ENCODE measurements at regions not wholly inside any gene's neighbourhood (a gene's known extent, or its start where the extent isn't known, plus 50 kb on each side); places are given as distances from the start of the nearest gene placed in this dataset.

DNA sequence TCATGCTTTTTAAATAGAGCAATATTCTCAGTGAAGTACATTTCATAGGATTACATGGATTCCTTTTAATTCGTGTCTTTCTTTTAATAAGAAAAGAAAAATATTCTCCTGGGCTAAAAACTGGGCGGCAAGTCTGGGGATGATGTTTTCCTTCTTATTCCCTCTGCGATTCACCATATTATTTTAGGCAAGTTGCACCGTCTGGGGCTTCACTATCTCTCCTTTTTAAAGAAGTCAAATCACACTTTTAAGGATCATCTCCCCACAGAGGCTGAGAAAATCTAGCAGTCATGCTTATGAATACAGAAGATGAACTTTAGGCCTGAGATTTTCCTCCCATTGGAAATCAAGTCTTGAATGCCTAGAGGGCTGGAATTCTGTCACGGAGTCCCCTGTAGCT, 104.1 kb downstream of the COPS8 start:
- TF ChIP-seq, protein P1, sequence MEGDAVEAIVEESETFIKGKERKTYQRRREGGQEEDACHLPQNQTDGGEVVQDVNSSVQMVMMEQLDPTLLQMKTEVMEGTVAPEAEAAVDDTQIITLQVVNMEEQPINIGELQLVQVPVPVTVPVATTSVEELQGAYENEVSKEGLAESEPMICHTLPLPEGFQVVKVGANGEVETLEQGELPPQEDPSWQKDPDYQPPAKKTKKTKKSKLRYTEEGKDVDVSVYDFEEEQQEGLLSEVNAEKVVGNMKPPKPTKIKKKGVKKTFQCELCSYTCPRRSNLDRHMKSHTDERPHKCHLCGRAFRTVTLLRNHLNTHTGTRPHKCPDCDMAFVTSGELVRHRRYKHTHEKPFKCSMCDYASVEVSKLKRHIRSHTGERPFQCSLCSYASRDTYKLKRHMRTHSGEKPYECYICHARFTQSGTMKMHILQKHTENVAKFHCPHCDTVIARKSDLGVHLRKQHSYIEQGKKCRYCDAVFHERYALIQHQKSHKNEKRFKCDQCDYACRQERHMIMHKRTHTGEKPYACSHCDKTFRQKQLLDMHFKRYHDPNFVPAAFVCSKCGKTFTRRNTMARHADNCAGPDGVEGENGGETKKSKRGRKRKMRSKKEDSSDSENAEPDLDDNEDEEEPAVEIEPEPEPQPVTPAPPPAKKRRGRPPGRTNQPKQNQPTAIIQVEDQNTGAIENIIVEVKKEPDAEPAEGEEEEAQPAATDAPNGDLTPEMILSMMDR (IDR thresholded peaks at IDR 0.05), result no peak
- TF ChIP-seq POLR2A (IDR thresholded peaks at IDR 0.05), result no peak
